ENCODE measurements at regions not wholly inside any gene's neighbourhood (a gene's known extent, or its start where the extent isn't known, plus 50 kb on each side); places are given as distances from the start of the nearest gene placed in this dataset.

DNA sequence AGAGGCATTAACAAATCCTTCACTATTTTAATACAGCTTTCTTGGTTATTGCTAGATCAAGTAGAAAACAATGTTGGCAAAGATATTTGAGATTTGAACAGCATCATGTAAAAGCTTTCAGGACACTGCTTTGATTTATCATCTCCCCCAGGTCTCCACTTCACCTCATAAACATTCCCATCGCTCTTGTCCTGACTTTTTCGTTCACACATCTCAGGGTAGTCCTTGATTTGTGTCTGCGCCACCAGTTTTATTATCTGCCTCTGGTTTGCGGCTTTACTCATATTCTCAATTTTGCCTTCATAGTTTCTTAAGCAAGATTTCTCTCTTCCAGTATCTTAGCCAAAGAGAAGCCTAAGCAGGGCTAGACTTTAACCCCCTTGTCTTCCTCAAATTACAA, 63.5 kb upstream of the ROR1 start:
- no peak for DNase-seq (ENCODE audit: low read depth)

- DNase-seq (ENCODE audit: low read depth) = no peak
Measured at GRCh38 chr1:63710761-63711380, 62.9 kb upstream of the ROR1 start.

DNA sequence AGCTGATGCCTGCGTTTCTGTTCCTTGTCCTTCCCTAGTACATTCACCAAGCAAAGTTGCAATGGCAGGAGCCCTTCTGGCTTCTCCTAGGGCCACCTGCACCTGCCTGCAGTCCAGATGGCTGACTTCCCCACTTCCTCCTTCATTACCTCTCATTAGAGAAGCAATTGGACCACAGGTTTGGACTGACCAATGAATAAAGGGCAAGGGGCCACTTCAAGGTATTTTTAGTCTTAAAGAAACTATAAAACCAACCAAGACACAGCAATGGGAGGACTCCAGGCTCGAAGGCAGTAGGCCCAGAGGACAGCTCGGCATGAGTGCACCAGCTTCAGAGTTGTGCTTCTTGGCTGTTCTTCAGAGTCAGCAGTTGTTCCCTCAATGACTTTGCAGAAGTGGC, 60.8 kb upstream of the ROR1 start:
- DNase-seq (ENCODE audit: low read depth) = no peak

DNA sequence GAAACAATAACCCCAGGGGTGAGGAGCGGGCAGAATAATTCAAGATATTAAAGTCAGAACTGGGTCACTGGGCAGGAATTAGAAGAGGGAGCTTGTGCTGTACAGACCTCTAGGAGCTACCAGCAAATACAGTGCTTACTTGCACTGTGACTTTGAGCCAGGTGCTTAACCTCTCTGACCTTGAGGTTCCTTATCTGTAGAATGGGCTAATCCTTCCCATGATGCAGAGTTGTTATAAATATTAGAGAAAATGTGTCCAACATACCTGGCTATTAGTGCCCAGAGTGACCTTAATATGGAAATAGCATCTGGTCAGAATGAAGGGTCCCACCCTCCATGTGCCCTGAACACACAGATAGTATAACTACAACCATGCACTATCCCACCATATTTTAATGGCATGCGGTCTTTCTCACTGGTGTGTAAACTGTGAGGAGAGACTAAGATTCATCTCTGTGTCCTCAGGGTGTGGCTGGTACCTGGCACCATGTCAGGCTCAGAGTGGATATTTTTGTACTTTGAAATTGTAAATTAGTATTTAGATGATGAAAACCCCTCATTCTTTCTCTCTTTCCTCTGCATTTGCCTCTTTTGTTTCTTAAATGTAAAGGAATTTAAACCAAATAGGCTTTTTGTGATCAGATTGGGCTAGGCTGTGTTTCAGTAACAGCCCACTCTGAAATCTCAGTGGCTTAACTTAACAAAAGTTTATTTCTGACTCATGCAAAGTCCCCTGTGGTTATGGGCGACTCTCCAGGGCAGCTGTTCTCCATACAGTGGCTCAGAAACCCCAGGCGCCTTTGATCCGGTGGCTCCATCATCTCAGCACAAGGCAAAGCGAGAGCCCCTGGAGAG, 60.0 kb upstream of the ROR1 start:
- DNase-seq (ENCODE audit: low read depth) = peak; percentile 79

- DNase-seq (ENCODE audit: low read depth) = no peak
Measured at GRCh38 chr1:63714482-63714760, 59.4 kb upstream of the ROR1 start.

- no peak for DNase-seq (ENCODE audit: low read depth)
Measured at GRCh38 chr1:63717511-63718065, 56.2 kb upstream of the ROR1 start.

- no peak for DNase-seq (ENCODE audit: low read depth)
Measured at GRCh38 chr1:63718541-63718970, 55.3 kb upstream of the ROR1 start.

GRCh38 chr1:63721531-63722189, 52.2 kb upstream of the ROR1 start:
- peak; percentile 60 for DNase-seq (ENCODE audit: low read depth)

- DNase-seq (ENCODE audit: low read depth) = no peak
Measured at GRCh38 chr1:63723602-63724001, 50.2 kb upstream of the ROR1 start.
